ENCODE measurements at regions not wholly inside any gene's neighbourhood (a gene's known extent, or its start where the extent isn't known, plus 50 kb on each side); places are given as distances from the start of the nearest gene placed in this dataset.

DNA sequence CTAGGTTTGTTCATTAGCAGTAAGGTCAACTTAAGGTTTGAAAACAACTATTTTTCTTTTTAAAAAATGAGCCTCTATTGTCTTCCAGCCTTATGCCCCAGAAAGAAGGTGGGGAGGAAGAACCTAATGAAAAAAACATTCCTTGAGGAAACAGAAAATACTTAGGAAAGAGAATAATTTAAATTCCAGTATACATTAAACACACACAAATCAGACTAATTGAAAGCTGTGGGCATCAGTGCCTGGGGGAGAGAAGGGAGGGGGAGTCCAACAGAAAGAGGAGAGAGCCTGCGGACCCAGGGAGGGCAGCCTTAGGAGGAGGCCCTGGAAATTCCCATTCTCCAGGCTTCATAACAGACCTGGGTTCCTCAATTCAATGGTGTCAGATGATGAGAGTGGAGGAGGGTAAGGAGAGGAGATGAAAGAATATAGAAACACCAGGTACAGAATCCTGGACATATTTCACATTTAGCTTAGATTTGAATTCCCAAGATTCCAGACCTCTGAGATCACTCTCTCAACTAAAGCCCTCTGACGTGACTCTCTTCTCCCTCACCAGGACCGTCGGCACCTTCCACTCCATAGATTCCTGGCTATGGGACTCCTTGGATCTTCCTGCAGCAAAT, 320.5 kb upstream of the UMPS start:
- DNase-seq (ENCODE audit: low read depth): no peak

GRCh38 chr3:124410471-124410870, 319.8 kb upstream of the UMPS start:
- no peak for DNase-seq (ENCODE audit: low read depth)

DNA sequence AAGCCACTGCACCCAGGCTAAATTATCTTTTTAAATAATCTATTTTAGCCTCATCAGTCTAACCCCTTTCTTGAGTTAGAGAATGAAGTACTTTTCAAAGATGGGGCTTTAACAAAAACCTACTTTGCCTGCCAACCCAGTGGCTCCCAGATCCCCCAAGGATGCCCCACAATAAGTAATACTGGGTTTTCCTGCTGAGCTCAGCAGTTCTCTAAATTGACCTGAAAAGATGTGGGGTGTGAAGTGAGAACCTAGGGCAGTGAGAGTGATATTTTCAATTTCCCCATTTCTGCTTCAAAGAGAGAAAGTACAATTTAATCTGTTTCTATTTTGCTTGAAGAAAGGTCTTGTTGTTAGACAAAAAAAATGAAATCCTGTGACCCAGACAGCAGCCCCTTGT, 318.5 kb upstream of the UMPS start:
- DNase-seq (ENCODE audit: low read depth): no peak

GRCh38 chr3:124412644-124413043, 317.6 kb upstream of the UMPS start:
- DNase-seq (ENCODE audit: low read depth): no peak

DNA sequence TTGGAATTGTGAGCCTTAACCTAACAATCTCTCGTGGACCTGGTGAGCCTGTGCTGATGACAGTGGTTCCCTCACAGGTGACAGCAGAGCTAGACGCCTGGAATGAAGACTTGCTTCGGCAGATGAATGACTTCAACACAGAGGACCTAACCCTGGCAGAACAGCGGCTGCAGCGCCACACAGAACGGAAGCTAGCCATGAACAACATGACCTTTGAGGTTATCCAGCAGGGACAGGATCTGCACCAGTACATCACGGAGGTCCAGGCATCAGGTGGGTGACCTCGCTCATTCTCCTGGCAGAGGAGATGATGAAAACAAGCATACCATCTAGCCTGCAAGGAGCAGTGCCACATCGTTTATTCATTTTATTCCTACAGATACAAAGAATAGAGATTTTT, 316.9 kb upstream of the UMPS start:
- DNase-seq (ENCODE audit: low read depth): no peak

DNA sequence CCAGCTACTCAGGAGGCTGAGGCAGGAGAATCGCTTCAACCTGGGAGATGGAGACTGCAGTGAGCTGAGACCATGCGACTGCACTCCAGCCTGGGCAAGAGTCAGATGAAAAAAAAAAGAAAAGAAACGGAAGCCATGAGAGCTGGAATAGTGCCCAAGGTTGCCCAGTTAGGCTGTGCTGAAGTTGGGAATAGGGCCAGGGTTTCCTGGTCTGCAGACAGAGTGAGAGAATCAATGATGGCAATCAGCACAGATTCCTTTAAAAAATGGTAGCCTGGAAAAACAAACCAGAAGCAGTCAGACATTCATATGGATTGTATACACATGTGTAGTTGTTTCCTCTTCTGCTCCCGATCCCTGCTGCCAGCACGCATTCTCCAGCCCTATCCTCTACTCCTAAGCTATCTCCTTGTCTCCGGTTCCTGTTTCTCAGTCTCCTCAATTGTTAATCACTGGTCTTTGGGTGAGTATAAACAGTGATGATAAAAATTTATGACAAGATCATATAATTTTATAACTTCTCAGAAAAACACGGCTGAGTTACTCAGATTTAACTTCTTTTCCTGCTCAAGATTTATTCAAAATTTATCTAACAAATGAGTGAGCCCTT, 316.2 kb upstream of the UMPS start:
- no peak for DNase-seq (ENCODE audit: low read depth)

- no peak for DNase-seq (ENCODE audit: low read depth)
Observed at GRCh38 chr3:124415446-124415960, 314.7 kb upstream of the UMPS start.

- no peak for DNase-seq (ENCODE audit: low read depth)
Observed at GRCh38 chr3:124419303-124419702, 310.9 kb upstream of the UMPS start.

DNA sequence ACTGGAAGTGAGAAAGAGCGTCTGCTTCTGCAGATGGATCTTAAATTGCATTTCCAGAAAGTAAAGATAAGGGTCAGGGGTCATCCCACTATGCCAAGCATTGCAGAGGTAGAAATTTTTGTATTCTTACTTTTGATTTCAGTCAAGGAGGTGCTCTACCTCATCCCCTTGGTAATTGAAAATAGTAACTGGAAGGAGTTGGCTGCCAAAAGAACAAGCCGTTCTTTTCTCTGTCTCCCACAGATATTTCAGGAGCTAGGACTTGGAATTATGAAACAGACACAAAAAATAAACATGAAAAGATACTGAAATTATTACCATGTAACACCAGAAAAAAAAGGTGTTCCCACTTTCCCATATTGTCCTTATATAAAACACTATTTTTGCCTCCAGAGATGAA, 309.9 kb upstream of the UMPS start:
- DNase-seq (ENCODE audit: low read depth): no peak

DNA sequence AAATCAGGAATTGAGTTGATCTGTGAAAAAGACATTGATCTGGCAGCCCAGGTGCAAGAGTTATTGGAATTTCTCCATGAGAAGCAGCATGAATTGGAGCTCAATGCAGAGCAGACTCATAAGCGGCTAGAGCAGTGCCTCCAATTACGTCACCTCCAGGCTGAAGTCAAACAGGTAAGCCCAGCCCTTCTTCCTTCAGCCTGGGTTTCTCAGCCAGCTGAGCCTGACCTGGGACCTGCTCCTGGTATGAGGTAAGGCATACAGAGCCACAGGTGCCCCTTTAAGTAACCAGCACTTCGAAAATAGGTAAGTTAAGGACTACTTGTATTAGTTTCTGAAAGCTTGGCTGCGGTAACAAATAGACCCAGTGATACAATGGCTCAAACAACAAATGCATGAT, 307.4 kb upstream of the UMPS start:
- no peak for DNase-seq (ENCODE audit: low read depth)

DNA sequence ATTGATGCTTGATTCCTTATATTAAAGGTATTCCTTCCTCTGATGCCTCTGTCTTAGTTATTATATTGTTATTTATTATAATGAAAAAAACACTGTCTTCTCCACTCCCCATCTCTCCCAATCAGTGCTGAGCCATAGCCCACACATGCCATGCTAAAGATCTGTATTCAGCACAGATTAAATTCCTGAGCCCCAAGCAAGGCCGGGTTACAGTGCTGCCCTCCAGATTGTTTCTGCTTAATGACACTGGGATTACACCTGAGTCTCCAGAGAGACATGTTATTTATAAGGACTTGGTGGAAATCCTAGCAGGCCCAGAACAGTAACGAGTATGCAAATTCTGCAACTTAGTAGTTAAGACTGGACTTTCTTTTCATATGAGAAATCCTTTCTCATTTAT, 305.9 kb upstream of the UMPS start:
- DNase-seq (ENCODE audit: low read depth): no peak

GRCh38 chr3:124425972-124426371, 304.3 kb upstream of the UMPS start:
- DNase-seq (ENCODE audit: low read depth): no peak

- DNase-seq (ENCODE audit: low read depth): no peak
Observed at GRCh38 chr3:124428372-124429128, 301.7 kb upstream of the UMPS start.

- DNase-seq (ENCODE audit: low read depth): peak; percentile 66
Observed at GRCh38 chr3:124429129-124429815, 301.0 kb upstream of the UMPS start.

DNA sequence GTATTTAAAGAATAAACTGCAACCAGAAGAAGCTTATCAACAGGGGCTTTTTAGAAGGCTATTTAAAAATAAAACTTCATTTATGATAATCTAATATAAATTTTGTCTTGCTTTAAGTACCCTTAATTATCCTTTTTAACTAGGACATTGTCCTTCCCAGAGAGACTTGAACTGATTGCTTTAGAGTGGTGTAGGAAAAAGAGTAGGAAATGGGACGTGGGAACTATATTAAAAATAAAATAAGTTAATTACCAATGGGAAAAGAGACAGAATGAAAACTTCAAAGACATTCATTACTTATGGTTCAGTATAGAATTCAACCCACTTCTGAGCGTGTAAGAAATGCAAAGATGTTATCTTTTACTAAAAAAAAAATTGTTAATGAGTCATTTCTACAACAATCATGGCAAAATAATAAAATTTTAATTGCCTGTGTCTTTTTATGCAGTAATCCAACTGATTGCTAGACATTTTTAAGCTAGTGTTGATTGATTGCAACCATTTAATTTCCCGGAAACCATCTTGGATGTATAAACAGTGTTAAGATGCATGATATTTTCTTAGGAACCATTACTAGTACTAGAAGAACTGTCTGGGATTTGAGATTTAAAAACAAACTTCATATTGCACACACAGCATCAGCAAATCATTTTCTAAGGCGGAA, 298.8 kb upstream of the UMPS start:
- no peak for DNase-seq (ENCODE audit: low read depth)

DNA sequence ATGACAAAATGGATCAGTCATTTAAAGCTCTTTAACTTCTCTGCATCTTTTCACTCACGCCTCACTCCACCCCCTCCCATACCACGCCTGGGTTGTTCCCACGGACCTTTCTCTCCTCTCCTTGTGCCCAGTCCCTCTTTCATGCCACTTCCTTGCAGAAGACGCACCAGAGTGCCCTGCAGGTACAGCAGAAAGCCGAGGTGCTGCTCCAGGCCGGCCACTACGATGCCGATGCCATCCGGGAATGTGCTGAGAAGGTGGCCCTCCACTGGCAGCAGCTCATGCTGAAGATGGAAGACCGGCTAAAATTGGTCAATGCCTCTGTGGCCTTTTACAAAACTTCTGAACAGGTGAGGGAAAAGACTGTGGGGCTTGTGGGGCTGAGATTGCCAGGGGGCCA, 296.1 kb upstream of the UMPS start:
- DNase-seq (ENCODE audit: low read depth): no peak

GRCh38 chr3:124435467-124435866, 294.8 kb upstream of the UMPS start:
- no peak for DNase-seq (ENCODE audit: low read depth)

- DNase-seq (ENCODE audit: low read depth): no peak
Observed at GRCh38 chr3:124438813-124439212, 291.4 kb upstream of the UMPS start.

- no peak for DNase-seq (ENCODE audit: low read depth)
Observed at GRCh38 chr3:124439603-124440002, 290.6 kb upstream of the UMPS start.

DNA sequence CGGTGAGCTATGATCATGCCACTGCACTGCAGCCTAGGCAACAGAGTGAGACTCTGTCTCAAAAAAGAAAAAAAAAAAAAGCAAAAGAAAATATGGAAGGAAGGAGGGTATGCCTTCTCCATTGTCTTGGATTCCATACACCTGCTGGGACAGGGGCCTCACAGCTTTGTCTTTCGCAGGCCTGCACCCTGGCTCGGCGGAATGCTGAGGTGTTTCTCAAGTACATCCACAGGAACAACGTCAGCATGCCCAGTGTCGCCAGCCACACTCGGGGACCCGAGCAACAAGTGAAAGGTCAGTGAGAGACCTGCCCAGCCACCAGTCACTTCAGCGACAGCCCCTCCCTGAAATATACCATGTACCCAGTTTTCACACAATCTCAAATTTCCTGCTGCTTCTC, 288.5 kb upstream of the UMPS start:
- no peak for DNase-seq (ENCODE audit: low read depth)

GRCh38 chr3:124442463-124442862, 287.8 kb upstream of the UMPS start:
- no peak for DNase-seq (ENCODE audit: low read depth)

- DNase-seq (ENCODE audit: low read depth): no peak
Observed at GRCh38 chr3:124443446-124443845, 286.8 kb upstream of the UMPS start.
